Fibroblast of lung (primary cell): ENCODE measurements at regions not wholly inside any gene's neighbourhood (a gene's known extent, or its start where the extent isn't known, plus 50 kb on each side); places are given as distances from the start of the nearest gene placed in this dataset.

Experiments
- CTCF ChIP-seq, 2 donors: IDR thresholded peaks in 1 of 2; conservative IDR thresholded peaks in 1 of 2; 1 replicate in 1 of 2; 2 replicates in 1 of 2; pipeline ENCODE4 v1.5.1; 2011 to 2012; ENCODE audit warnings: low read length in 2 of 2, control low read depth in 1 of 2, inconsistent platforms in 1 of 2, low read depth in 1 of 2, mild to moderate bottlenecking in 1 of 2
- EZH2 ChIP-seq: IDR thresholded peaks from 2 replicates; pipeline ENCODE4 v1.5.1; 2012; ENCODE audit warnings: low read length, control low read depth, mild to moderate bottlenecking; ENCODE audit errors: missing control alignments

- TF ChIP-seq CTCF (conservative IDR thresholded peaks at IDR 0.05 in 1 of 2, IDR thresholded peaks at IDR 0.05 in 1 of 2; ENCODE audit: low read depth in 1 of 2, low read length in 2 of 2) (no peak), EZH2 (no peak)
Observed at GRCh38 chr7:9856668-9857067, 1117.0 kb upstream of the PHF14 start.
